ENCODE measurements at regions not wholly inside any gene's neighbourhood (a gene's known extent, or its start where the extent isn't known, plus 50 kb on each side); places are given as distances from the start of the nearest gene placed in this dataset.

DNA sequence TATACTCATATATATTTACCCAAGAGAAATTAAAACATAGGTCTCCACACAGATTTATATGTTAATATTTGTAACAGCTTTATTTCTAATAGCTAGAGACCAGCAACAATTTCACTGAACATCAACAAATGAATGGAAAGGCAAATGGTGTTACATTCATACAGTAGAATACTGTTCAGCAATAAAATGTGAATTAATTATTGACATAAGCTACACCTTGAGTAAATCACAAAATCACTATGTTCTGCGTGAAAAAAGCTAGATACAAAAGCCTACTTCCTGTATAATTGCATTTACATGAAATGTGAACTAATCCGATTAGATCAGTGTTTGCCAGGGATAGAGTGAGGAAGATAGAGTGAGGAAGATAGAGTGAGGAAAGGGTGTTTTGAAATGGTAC lies 945.7 kb downstream of the SQOR start:
- TF ChIP-seq, protein P1, sequence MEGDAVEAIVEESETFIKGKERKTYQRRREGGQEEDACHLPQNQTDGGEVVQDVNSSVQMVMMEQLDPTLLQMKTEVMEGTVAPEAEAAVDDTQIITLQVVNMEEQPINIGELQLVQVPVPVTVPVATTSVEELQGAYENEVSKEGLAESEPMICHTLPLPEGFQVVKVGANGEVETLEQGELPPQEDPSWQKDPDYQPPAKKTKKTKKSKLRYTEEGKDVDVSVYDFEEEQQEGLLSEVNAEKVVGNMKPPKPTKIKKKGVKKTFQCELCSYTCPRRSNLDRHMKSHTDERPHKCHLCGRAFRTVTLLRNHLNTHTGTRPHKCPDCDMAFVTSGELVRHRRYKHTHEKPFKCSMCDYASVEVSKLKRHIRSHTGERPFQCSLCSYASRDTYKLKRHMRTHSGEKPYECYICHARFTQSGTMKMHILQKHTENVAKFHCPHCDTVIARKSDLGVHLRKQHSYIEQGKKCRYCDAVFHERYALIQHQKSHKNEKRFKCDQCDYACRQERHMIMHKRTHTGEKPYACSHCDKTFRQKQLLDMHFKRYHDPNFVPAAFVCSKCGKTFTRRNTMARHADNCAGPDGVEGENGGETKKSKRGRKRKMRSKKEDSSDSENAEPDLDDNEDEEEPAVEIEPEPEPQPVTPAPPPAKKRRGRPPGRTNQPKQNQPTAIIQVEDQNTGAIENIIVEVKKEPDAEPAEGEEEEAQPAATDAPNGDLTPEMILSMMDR (IDR thresholded peaks at IDR 0.05) = no peak
- TF ChIP-seq POLR2A (IDR thresholded peaks at IDR 0.05) = no peak

All from uterus (tissue), 2 donors.